ENCODE measurements at regions not wholly inside any gene's neighbourhood (a gene's known extent, or its start where the extent isn't known, plus 50 kb on each side); places are given as distances from the start of the nearest gene placed in this dataset.

GRCh38 chr10:29908962-29909361 lies 150.4 kb downstream of the JCAD start:
- no peak overlapping the region for H3K4me3 ChIP-seq (replicated peaks in 1 of 2; ENCODE audit: low read depth in 2 of 2, low read length in 2 of 2)
- DNase-seq (ENCODE audit: low read depth in 2 of 2): no peak
- no peak for TF ChIP-seq CTCF (IDR thresholded peaks at IDR 0.05; ENCODE audit: low read depth, low read length)

- no peak for TF ChIP-seq CTCF (IDR thresholded peaks at IDR 0.05; ENCODE audit: low read depth, low read length)
- no peak for DNase-seq (ENCODE audit: low read depth in 2 of 2)
These were observed 158.5 kb downstream of the JCAD start for GRCh38 chr10:29900865-29901264.

GRCh38 chr10:29897999-29898716 lies 161.2 kb downstream of the JCAD start:
- no peak for DNase-seq (ENCODE audit: low read depth in 2 of 2)
- no peak overlapping the region for H3K4me3 ChIP-seq (replicated peaks in 1 of 2; ENCODE audit: low read depth in 2 of 2, low read length in 2 of 2)
- TF ChIP-seq CTCF (IDR thresholded peaks at IDR 0.05; ENCODE audit: low read depth, low read length): no peak

More at GRCh38 chr10:29900865-29901264, 158.5 kb downstream of the JCAD start:
- H3K4me3 ChIP-seq (replicated peaks in 1 of 2; ENCODE audit: low read depth in 2 of 2, low read length in 2 of 2): no peak overlapping the region

GRCh38 chr10:29897430-29897829 lies 162.0 kb downstream of the JCAD start:
- H3K4me3 ChIP-seq (replicated peaks in 1 of 2; ENCODE audit: low read depth in 2 of 2, low read length in 2 of 2): no peak overlapping the region
- TF ChIP-seq CTCF (IDR thresholded peaks at IDR 0.05; ENCODE audit: low read depth, low read length): no peak
- DNase-seq (ENCODE audit: low read depth in 2 of 2): no peak

- no peak for TF ChIP-seq CTCF (IDR thresholded peaks at IDR 0.05; ENCODE audit: low read depth, low read length)
- peak overlapping the region in 1 of 2 donors; percentile 7 for H3K4me3 ChIP-seq (replicated peaks in 1 of 2; ENCODE audit: low read depth in 2 of 2, low read length in 2 of 2)
- DNase-seq (ENCODE audit: low read depth in 2 of 2): peak; percentile 49 to 75
These were observed 163.3 kb downstream of the JCAD start for GRCh38 chr10:29896053-29896452.

- no peak for TF ChIP-seq CTCF (IDR thresholded peaks at IDR 0.05; ENCODE audit: low read depth, low read length)
- peak; percentile 91 to 98 for DNase-seq (ENCODE audit: low read depth in 2 of 2)
- H3K4me3 ChIP-seq (replicated peaks in 1 of 2; ENCODE audit: low read depth in 2 of 2, low read length in 2 of 2): peak overlapping the region in 1 of 2 donors; percentile 7
These were observed 163.9 kb downstream of the JCAD start for GRCh38 chr10:29895456-29895855.

- no peak for TF ChIP-seq CTCF (IDR thresholded peaks at IDR 0.05; ENCODE audit: low read depth, low read length)
- no peak for DNase-seq (ENCODE audit: low read depth in 2 of 2)
- H3K4me3 ChIP-seq (replicated peaks in 1 of 2; ENCODE audit: low read depth in 2 of 2, low read length in 2 of 2): no peak overlapping the region
These were observed 171.1 kb downstream of the JCAD start for GRCh38 chr10:29888321-29888720.

Data from cardiac fibroblast (primary cell).